Fibroblast of lung (primary cell): ENCODE measurements at regions not wholly inside any gene's neighbourhood (a gene's known extent, or its start where the extent isn't known, plus 50 kb on each side); places are given as distances from the start of the nearest gene placed in this dataset.

ENCODE experiments used
- DNase-seq, 2 donors: peaks; one replicate each; pipeline versions ENCODE4 v3.0.0 to v3.0.0-alpha.2; 2010; ENCODE audit warnings: low read depth in 2 of 2
- H2AFZ ChIP-seq: 2 replicates; pipeline ENCODE4 v1.5.1; 2012; ENCODE audit warnings: low read length, control low read depth, inconsistent platforms
- H3K27ac ChIP-seq: 2 replicates; pipeline ENCODE4 v1.5.1; 2011; ENCODE audit warnings: low read length, control low read depth; ENCODE audit not compliant: insufficient read depth
- H3K27me3 ChIP-seq: 2 replicates; pipeline ENCODE4 v1.5.1; 2011; ENCODE audit warnings: mild to moderate bottlenecking, low read length; ENCODE audit not compliant: control insufficient read depth, insufficient read depth
- H3K36me3 ChIP-seq: 2 replicates; pipeline ENCODE4 v1.5.1; 2011; ENCODE audit warnings: low read length; ENCODE audit not compliant: control insufficient read depth, insufficient read depth
- H3K4me1 ChIP-seq: 2 replicates; pipeline ENCODE4 v1.5.1; 2011; ENCODE audit warnings: low read length; ENCODE audit not compliant: control insufficient read depth, insufficient read depth; ENCODE audit errors: extremely low read depth
- H3K4me2 ChIP-seq: 2 replicates; pipeline ENCODE4 v1.5.1; 2011; ENCODE audit warnings: low read length, control low read depth; ENCODE audit not compliant: insufficient read depth; ENCODE audit errors: extremely low read depth
- H3K4me3 ChIP-seq, 4 experiments: fragments of 200-600 bp in 1 of 4; sonication (generic) in 1 of 4; replicated peaks in 1 of 4; 2 replicates each; pipeline ENCODE4 v1.5.1; 2011 to 2016; ENCODE audit warnings: low read length in 4 of 4, low read depth in 3 of 4, mild to moderate bottlenecking in 3 of 4, control low read depth in 2 of 4, inconsistent platforms in 1 of 4, mixed read lengths in 1 of 4; ENCODE audit not compliant: insufficient read depth in 1 of 4; ENCODE audit errors: control extremely low read depth in 1 of 4
- H3K79me2 ChIP-seq: 2 replicates; pipeline ENCODE4 v1.5.1; 2012; ENCODE audit warnings: mild to moderate bottlenecking, low read length, inconsistent platforms; ENCODE audit not compliant: control insufficient read depth, insufficient read depth
- H3K9ac ChIP-seq: 2 replicates; pipeline ENCODE4 v1.5.1; 2011; ENCODE audit warnings: mild to moderate bottlenecking, low read length, control low read depth; ENCODE audit not compliant: insufficient read depth
- H3K9me3 ChIP-seq: 2 replicates; pipeline ENCODE4 v1.5.1; 2012; ENCODE audit warnings: low read depth, low read length; ENCODE audit not compliant: control insufficient read depth, insufficient read depth
- H4K20me1 ChIP-seq: 2 replicates; pipeline ENCODE4 v1.5.1; 2011; ENCODE audit warnings: low read length; ENCODE audit not compliant: control insufficient read depth, insufficient read depth; ENCODE audit errors: extremely low read depth
- CTCF ChIP-seq, 2 donors: IDR thresholded peaks in 1 of 2; conservative IDR thresholded peaks in 1 of 2; 1 replicate in 1 of 2; 2 replicates in 1 of 2; pipeline ENCODE4 v1.5.1; 2011 to 2012; ENCODE audit warnings: low read length in 2 of 2, control low read depth in 1 of 2, inconsistent platforms in 1 of 2, low read depth in 1 of 2, mild to moderate bottlenecking in 1 of 2
- EZH2 ChIP-seq: IDR thresholded peaks from 2 replicates; pipeline ENCODE4 v1.5.1; 2012; ENCODE audit warnings: low read length, control low read depth, mild to moderate bottlenecking; ENCODE audit errors: missing control alignments

GRCh38 chr6:41406728-41407489, 71.5 kb downstream of the NCR2 start:
- H3K79me2 ChIP-seq = no peaks in the 10 kb centered on the region
- H3K27ac ChIP-seq = no peak overlapping the region
- H3K9me3 ChIP-seq = no peaks in the 10 kb centered on the region
- H4K20me1 ChIP-seq = no peaks in the 10 kb centered on the region
- no peak for TF ChIP-seq EZH2
- no peak for TF ChIP-seq CTCF (conservative IDR thresholded peaks at IDR 0.05 in 1 of 2, IDR thresholded peaks at IDR 0.05 in 1 of 2; ENCODE audit: low read depth in 1 of 2, low read length in 2 of 2)
- H3K27me3 ChIP-seq = no peaks in the 10 kb centered on the region
- H3K9ac ChIP-seq = no peak overlapping the region
- no peak overlapping the region for H2AFZ ChIP-seq
- H3K4me2 ChIP-seq = no peak overlapping the region
- no peaks in the 10 kb centered on the region for H3K4me1 ChIP-seq
- peak in 1 of 2 donors; percentile 14 for DNase-seq
- H3K36me3 ChIP-seq = no peaks in the 10 kb centered on the region
- no peak overlapping the region for H3K4me3 ChIP-seq

- Histone ChIP-seq H3K4me2 (no peak overlapping the region), H3K27me3 (no peaks in the 10 kb centered on the region), H2AFZ (no peak overlapping the region), H4K20me1 (no peaks in the 10 kb centered on the region), H3K9ac (no peak overlapping the region), H3K4me3 (no peak overlapping the region), H3K36me3 (no peaks in the 10 kb centered on the region), H3K9me3 (no peaks in the 10 kb centered on the region), H3K4me1 (no peaks in the 10 kb centered on the region), H3K27ac (no peak overlapping the region), H3K79me2 (no peaks in the 10 kb centered on the region)
- no peak for DNase-seq
- TF ChIP-seq CTCF (conservative IDR thresholded peaks at IDR 0.05 in 1 of 2, IDR thresholded peaks at IDR 0.05 in 1 of 2; ENCODE audit: low read depth in 1 of 2, low read length in 2 of 2) (no peak), EZH2 (no peak)
These were observed 73.2 kb downstream of the NCR2 start for GRCh38 chr6:41408576-41408975.

- no peaks in the 10 kb centered on the region for H3K27me3 ChIP-seq
- H3K79me2 ChIP-seq = no peaks in the 10 kb centered on the region
- no peaks in the 10 kb centered on the region for H3K36me3 ChIP-seq
- H3K9ac ChIP-seq = no peak overlapping the region
- H3K27ac ChIP-seq = no peak overlapping the region
- H3K4me1 ChIP-seq = no peaks in the 10 kb centered on the region
- H3K4me3 ChIP-seq = no peak overlapping the region
- no peak overlapping the region for H2AFZ ChIP-seq
- H4K20me1 ChIP-seq = no peaks in the 10 kb centered on the region
- H3K4me2 ChIP-seq = no peak overlapping the region
- no peaks in the 10 kb centered on the region for H3K9me3 ChIP-seq
- no peak for TF ChIP-seq CTCF (conservative IDR thresholded peaks at IDR 0.05 in 1 of 2, IDR thresholded peaks at IDR 0.05 in 1 of 2; ENCODE audit: low read depth in 1 of 2, low read length in 2 of 2)
- TF ChIP-seq EZH2 = no peak
- DNase-seq = no peak
These were observed 73.6 kb downstream of the NCR2 start for GRCh38 chr6:41408982-41409381.
